Ovary (tissue), 7 donors: ENCODE measurements at regions not wholly inside any gene's neighbourhood (a gene's known extent, or its start where the extent isn't known, plus 50 kb on each side); places are given as distances from the start of the nearest gene placed in this dataset.

Experiments
- DNase-seq, 5 donors: peaks; one replicate each; pipeline ENCODE4 v3.0.0-alpha.2; 2019 to 2020
- H3K27ac ChIP-seq, 2 donors: fragments of 200-600 bp; one replicate each; pipeline versions ENCODE4 v1.5.1 to v1.8.0; 2019 to 2022
- H3K27me3 ChIP-seq: fragments of 200-600 bp; one replicate; pipeline ENCODE4 v1.8.0; 2022
- H3K36me3 ChIP-seq: fragments of 200-600 bp; sonication (generic); one replicate; pipeline ENCODE4 v1.5.1; 2019
- H3K4me1 ChIP-seq: one replicate; pipeline ENCODE4 v1.8.1; 2013; ENCODE audit warnings: mild to moderate bottlenecking, moderate library complexity; ENCODE audit not compliant: insufficient read depth
- H3K4me3 ChIP-seq: fragments of 200-600 bp; sonication (generic); one replicate; pipeline ENCODE4 v1.5.1; 2017
- H3K9me3 ChIP-seq, 2 donors: fragments of 200-600 bp in 1 of 2; sonication (generic) in 1 of 2; one replicate each; pipeline versions ENCODE4 v1.5.1 to v1.8.1; 2013 to 2019; ENCODE audit warnings: mild to moderate bottlenecking in 1 of 2, moderate library complexity in 1 of 2
- EP300 ChIP-seq: sonication (generic); formaldehyde crosslinking; IDR thresholded peaks from one replicate; pipeline ENCODE4 v1.6.1; 2017; ENCODE audit warnings: antibody characterized with exemption
- POLR2A ChIP-seq: fragments of 450-650 bp; IDR thresholded peaks from one replicate; pipeline ENCODE4 v1.6.1; 2017; ENCODE audit warnings: antibody characterized with exemption, mild to moderate bottlenecking, moderate library complexity
- WGBS, 3 donors: extraction: QIAGEN DNeasy Blood & Tissue Kit in 1 of 3; methylation state at CpG; one replicate each; pipeline versions ENCODE4 v1.1.5 to v1.1.7; 2013 to 2017; 5-methylcytosine and 5-hydroxymethylcytosine counted together
- intact Hi-C, 4 donors: fragments of 100-400 bp; cut with DNase I; formaldehyde crosslinking; loops; one replicate each; pipeline versions ENCODE4 v1.11.0 to v1.15.1; 2022 to 2023
- TF ChIP-seq, protein P1 (sequence below), 3 donors: fragments of 450-650 bp in 2 of 3; fragments of 200-600 bp in 1 of 3; IDR thresholded peaks; one replicate each; pipeline versions ENCODE4 v1.5.1 to v1.8.0; 2016 to 2022; ENCODE audit warnings: antibody characterized with exemption in 3 of 3, mild to moderate bottlenecking in 1 of 3
- donor health status: DM: no; HTN: no; CAD: no; lungs with moderate emphysema.
- donor health status: DM: no; HTN: no; CAD: no.
- donor health status: Bipolar disorder and iron deficiency.
- donor health status: DM: no; HTN: no; CAD: no.
- donor health status: DM: yes; HTN: yes; CAD: no.

DNA sequence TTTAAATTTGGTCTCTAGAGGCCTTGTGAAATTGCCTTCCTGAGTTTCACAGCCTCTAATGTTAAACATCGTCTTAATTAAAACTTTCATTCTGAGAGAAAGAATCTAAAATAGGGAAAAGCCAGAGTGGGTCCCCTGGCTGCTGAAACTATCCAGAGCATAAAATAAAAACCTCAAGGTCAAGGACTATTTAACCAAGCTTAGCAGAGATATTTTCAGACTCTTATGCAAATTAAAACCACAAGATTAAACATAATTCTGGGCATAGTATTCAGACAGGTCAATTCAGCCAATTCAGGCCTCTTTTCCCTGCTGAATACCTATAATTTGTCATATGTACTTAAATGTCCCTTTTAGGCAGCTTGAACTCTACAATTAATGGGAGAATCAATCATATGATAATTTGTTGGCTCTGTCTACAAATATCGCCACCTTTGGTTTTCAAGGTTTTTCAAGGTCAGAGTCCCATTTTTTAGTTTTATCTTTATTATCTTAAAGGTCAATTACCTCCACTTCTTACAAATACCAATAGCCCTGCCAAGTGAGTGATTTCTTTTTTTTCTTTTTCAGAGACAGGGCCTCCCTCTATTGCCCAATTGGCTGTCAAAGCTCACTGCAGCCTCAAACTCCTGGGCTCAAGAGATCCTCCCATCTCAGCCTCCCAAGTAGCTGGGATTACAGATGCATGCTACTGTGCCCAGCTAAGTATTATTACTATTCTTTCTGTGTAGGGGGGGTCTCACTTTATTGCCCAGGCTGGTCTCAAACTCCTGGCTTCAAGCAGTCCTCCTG is 257.1 kb downstream of the PHLDA1 start:
- TF ChIP-seq POLR2A: no peak
- TF ChIP-seq, protein P1, sequence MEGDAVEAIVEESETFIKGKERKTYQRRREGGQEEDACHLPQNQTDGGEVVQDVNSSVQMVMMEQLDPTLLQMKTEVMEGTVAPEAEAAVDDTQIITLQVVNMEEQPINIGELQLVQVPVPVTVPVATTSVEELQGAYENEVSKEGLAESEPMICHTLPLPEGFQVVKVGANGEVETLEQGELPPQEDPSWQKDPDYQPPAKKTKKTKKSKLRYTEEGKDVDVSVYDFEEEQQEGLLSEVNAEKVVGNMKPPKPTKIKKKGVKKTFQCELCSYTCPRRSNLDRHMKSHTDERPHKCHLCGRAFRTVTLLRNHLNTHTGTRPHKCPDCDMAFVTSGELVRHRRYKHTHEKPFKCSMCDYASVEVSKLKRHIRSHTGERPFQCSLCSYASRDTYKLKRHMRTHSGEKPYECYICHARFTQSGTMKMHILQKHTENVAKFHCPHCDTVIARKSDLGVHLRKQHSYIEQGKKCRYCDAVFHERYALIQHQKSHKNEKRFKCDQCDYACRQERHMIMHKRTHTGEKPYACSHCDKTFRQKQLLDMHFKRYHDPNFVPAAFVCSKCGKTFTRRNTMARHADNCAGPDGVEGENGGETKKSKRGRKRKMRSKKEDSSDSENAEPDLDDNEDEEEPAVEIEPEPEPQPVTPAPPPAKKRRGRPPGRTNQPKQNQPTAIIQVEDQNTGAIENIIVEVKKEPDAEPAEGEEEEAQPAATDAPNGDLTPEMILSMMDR (IDR thresholded peaks at IDR 0.05): peak in 1 of 3 donors; percentile 14
- no peaks in the 10 kb centered on the region for H3K4me1 ChIP-seq
- WGBS, 3 donors: 28 to 41% (median 36%) methylated on average over 2 of the region's 2 CpGs
- H3K36me3 ChIP-seq: no peaks in the 10 kb centered on the region
- H3K27me3 ChIP-seq: no peaks in the 10 kb centered on the region
- peak overlapping the region in 1 of 2 donors; percentile 11 for H3K27ac ChIP-seq
- no peak for DNase-seq
- no peak overlapping the region for H3K4me3 ChIP-seq
- H3K9me3 ChIP-seq: no peaks in the 10 kb centered on the region
- intact Hi-C loops: no loop called here

DNA sequence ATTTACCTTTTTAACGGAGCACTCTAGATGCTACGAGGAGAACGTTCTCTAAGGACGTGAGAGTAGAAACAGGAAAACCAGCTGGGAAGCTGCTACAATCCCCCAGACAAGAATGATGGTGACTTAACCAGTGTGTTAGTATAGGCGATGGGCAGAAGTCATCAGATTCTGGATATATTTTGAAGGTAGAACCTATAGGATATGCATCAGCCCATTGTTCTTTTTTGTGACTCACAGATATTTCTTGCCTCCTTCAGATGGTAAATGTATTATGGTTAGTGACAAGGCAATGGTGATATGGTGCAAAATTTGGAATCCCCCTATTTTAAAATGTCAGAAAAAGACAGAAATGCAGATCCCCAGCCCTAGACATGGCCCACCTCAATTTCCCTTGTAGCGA is 258.2 kb downstream of the PHLDA1 start:
- intact Hi-C loops: no loop called here
- TF ChIP-seq, protein P1 (IDR thresholded peaks at IDR 0.05): no peak
- TF ChIP-seq EP300 (no peak), POLR2A (no peak)

DNA sequence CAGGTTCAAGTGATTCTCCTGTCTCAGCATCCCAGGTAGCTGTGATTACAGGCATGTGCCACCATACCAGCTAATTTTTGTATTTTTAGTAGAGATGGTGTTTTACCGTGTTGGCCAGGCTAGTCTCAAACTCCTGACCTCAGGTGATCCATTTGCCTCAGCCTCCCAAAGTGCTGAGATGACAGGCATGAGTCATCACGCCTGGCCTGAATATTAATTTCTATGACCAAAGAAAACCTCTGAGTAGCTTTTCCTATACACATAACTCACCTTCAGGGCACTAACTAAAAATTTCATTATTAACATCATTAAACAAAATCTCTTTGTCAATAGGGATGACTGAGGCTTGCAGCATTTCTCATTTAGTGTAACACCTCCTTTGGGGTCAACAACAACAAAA is 259.6 kb upstream of the KRR1 start:
- no peak for DNase-seq
- no peaks in the 10 kb centered on the region for H3K36me3 ChIP-seq
- TF ChIP-seq EP300 (no peak), POLR2A (no peak)
- TF ChIP-seq, protein P1 (IDR thresholded peaks at IDR 0.05): no peak
- H3K27ac ChIP-seq: no peak overlapping the region
- no peak overlapping the region for H3K4me3 ChIP-seq
- intact Hi-C loops: no loop called here
- no peaks in the 10 kb centered on the region for H3K4me1 ChIP-seq
- no peaks in the 10 kb centered on the region for H3K9me3 ChIP-seq
- no peaks in the 10 kb centered on the region for H3K27me3 ChIP-seq
- 94 to 98% (median 95%) methylated on average over 2 of the region's 2 CpGs for WGBS, 3 donors

More for the DNA sequence above, 258.2 kb downstream of the PHLDA1 start:
- Histone ChIP-seq H3K27ac (no peak overlapping the region), H3K9me3 (no peaks in the 10 kb centered on the region), H3K36me3 (no peaks in the 10 kb centered on the region), H3K27me3 (no peaks in the 10 kb centered on the region), H3K4me3 (no peak overlapping the region), H3K4me1 (no peaks in the 10 kb centered on the region)
- DNase-seq: no peak
- 86 to 98% (median 97%) methylated on average over 6 of the region's 6 CpGs for WGBS, 3 donors

DNA sequence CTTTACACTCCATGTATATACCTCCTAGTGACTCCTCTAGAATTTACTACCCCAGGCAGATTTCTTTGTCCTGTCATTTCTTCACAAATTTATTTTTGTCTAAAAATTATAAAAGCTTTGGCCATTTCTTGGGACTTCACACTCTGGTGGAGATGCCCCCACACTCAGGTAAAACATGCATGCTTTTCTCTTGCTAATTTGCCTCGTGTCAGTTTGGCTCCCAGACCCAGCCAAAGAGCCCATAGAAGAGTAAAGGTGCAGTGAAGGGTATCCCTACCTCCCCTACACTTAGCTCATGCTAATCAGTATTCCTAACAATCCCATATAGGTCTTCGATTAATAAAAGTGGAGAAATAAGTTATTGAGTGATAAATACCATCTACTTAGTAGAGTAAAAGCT is 256.5 kb upstream of the KRR1 start:
- Histone ChIP-seq H3K27ac (no peak overlapping the region), H3K4me1 (no peaks in the 10 kb centered on the region), H3K4me3 (no peak overlapping the region), H3K27me3 (no peaks in the 10 kb centered on the region), H3K9me3 (no peaks in the 10 kb centered on the region), H3K36me3 (no peaks in the 10 kb centered on the region)
- 73 to 80% (median 78%) methylated on average over 2 of the region's 2 CpGs for WGBS, 3 donors
- DNase-seq: no peak
- intact Hi-C loops: no loop called here
- TF ChIP-seq, protein P1 (IDR thresholded peaks at IDR 0.05): no peak
